HepG2 (cell line): ENCODE measurements at regions not wholly inside any gene's neighbourhood (a gene's known extent, or its start where the extent isn't known, plus 50 kb on each side); places are given as distances from the start of the nearest gene placed in this dataset.

Experiments
- ATAC-seq: fragments of 200-7000 bp; cut with Tn5 transposase; 3 replicates; pipeline ENCODE4 v1.9.1; 2020; ENCODE audit warnings: mild to moderate bottlenecking, moderate library complexity
- BruUV-seq: library from RNA; stranded (reverse); fragments of 400-500 nt; replicated peaks from 2 replicates; lab custom pipeline; 2021; lab: Mats Ljungman, UMichigan
- CTCF ChIA-PET: fragments of 300-600 bp; formaldehyde crosslinking; extraction: SDS; loops from one replicate; lab custom pipeline; 2021; ENCODE audit warnings: low total read pairs, inconsistent platforms, low intra/inter-chr PET ratio; lab: Yijun Ruan, JAX
- POLR2A ChIA-PET: fragments of 350-600 bp; sonication (Branson Sonifier 250); formaldehyde crosslinking; loops from one replicate; lab custom pipeline; 2020; ENCODE audit warnings: antibody characterized with exemption, inconsistent platforms; lab: Yijun Ruan, JAX
- DNase-seq: peaks from one replicate; pipeline ENCODE4 v3.0.0-alpha.2; 2015; ENCODE audit warnings: low spot score
- FAIRE-seq: peaks from 3 replicates; lab custom pipeline; 2011; peaks lifted over from hg19 to GRCh38; lab: Jason Lieb, UNC
- H2AFZ ChIP-seq: one replicate; pipeline ENCODE4 v1.6.1; 2011; ENCODE audit warnings: low read length, inconsistent platforms
- H3K27ac ChIP-seq: fragments of 300-600 bp; 3 replicates; pipeline ENCODE4 v1.8.0; 2011; ENCODE audit warnings: mixed run types, mild to moderate bottlenecking, mixed read lengths, low read length, inconsistent platforms; ENCODE audit not compliant: insufficient read depth; ENCODE audit errors: extremely low read length
- H3K27me3 ChIP-seq, 2 experiments: fragments of 200-600 bp in 1 of 2; 2 replicates in 1 of 2; 3 replicates in 1 of 2; pipeline versions ENCODE4 v1.6.0 to v1.8.0; 2011; ENCODE audit warnings: low read length in 2 of 2, mild to moderate bottlenecking in 2 of 2, moderate library complexity in 2 of 2, inconsistent platforms in 1 of 2; ENCODE audit not compliant: insufficient read depth in 2 of 2, control insufficient read depth in 1 of 2
- H3K36me3 ChIP-seq, 2 experiments: fragments of 200-600 bp in 1 of 2; replicated peaks in 1 of 2; 2 replicates in 1 of 2; 3 replicates in 1 of 2; pipeline versions ENCODE4 v1.5.1 to v1.8.0; 2011; ENCODE audit warnings: low read length in 2 of 2, inconsistent platforms in 1 of 2; ENCODE audit not compliant: insufficient read depth in 2 of 2, control insufficient read depth in 1 of 2
- H3K4me1 ChIP-seq: 2 replicates; pipeline ENCODE4 v1.5.1; 2012; ENCODE audit warnings: low read length, inconsistent platforms; ENCODE audit not compliant: insufficient read depth
- H3K4me2 ChIP-seq: 2 replicates; pipeline ENCODE4 v1.6.0; 2011; ENCODE audit warnings: low read depth, low read length, inconsistent platforms
- H3K4me3 ChIP-seq, 3 experiments: fragments of 200-600 bp in 1 of 3; sonication (generic), shearing (Covaris generic) in 1 of 3; replicated peaks in 1 of 3; 2 replicates each; pipeline ENCODE4 v1.5.1; 2011 to 2016; ENCODE audit warnings: low read length in 3 of 3, inconsistent platforms in 2 of 3, low read depth in 2 of 3, mild to moderate bottlenecking in 2 of 3, control low read depth in 1 of 3, mixed read lengths in 1 of 3; ENCODE audit not compliant: insufficient read depth in 1 of 3
- H3K79me2 ChIP-seq: one replicate; pipeline ENCODE4 v1.6.1; 2011; ENCODE audit warnings: low read length, inconsistent platforms; ENCODE audit not compliant: insufficient read depth
- H3K9ac ChIP-seq: 2 replicates; pipeline ENCODE4 v1.6.0; 2011; ENCODE audit warnings: mild to moderate bottlenecking, low read depth, low read length, inconsistent platforms; ENCODE audit not compliant: insufficient read depth
- H3K9me3 ChIP-seq: 2 replicates; pipeline ENCODE4 v1.5.1; 2012; ENCODE audit warnings: mild to moderate bottlenecking, low read length
- H4K20me1 ChIP-seq: 2 replicates; pipeline ENCODE4 v1.6.0; 2011; ENCODE audit warnings: inconsistent platforms, mild to moderate bottlenecking, low read length, moderate library complexity; ENCODE audit not compliant: insufficient read depth
- FOXC1 ChIP-seq: sonication (generic); formaldehyde crosslinking; IDR thresholded peaks from 2 replicates; pipeline ENCODE4 v1.8.0; 2022; ENCODE audit warnings: mild to moderate bottlenecking, missing genetic modification reagents, borderline replicate concordance
- FOXO1 ChIP-seq: sonication (generic); formaldehyde crosslinking; IDR thresholded peaks from 2 replicates; pipeline ENCODE4 v1.4.0; 2020; ENCODE audit warnings: missing genetic modification reagents
- MAF1 ChIP-seq: sonication (generic); formaldehyde crosslinking; IDR thresholded peaks from 2 replicates; pipeline ENCODE4 v1.5.0; 2020; ENCODE audit warnings: missing genetic modification reagents, borderline replicate concordance
- NR2F1 ChIP-seq, 2 experiments: fragments of 450-650 bp in 1 of 2; formaldehyde crosslinking in 1 of 2; IDR thresholded peaks; 2 replicates each; pipeline versions ENCODE4 v1.5.0 to v1.6.1; 2016 to 2020; ENCODE audit warnings: mild to moderate bottlenecking in 1 of 2, missing compliant biosample characterization in 1 of 2, missing genetic modification reagents in 1 of 2, moderate library complexity in 1 of 2
- STAT6 ChIP-seq: sonication (generic); formaldehyde crosslinking; IDR thresholded peaks from 2 replicates; pipeline ENCODE4 v1.4.0; 2020; ENCODE audit warnings: missing genetic modification reagents, mild to moderate bottlenecking, borderline replicate concordance
- ZNF280D ChIP-seq: sonication (generic); formaldehyde crosslinking; IDR thresholded peaks from 2 replicates; pipeline ENCODE4 v1.5.1; 2020; ENCODE audit warnings: mild to moderate bottlenecking, missing genetic modification reagents
- ZNF598 ChIP-seq: sonication (generic); formaldehyde crosslinking; IDR thresholded peaks from 2 replicates; pipeline ENCODE4 v1.5.1; 2020; ENCODE audit warnings: mild to moderate bottlenecking, missing genetic modification reagents, borderline replicate concordance
- ZSCAN5A ChIP-seq: sonication (generic); formaldehyde crosslinking; IDR thresholded peaks from 2 replicates; pipeline ENCODE4 v1.8.0; 2022; ENCODE audit warnings: mild to moderate bottlenecking, missing genetic modification reagents, borderline replicate concordance
- WGBS: methylation state at CpG from one replicate; pipeline ENCODE4 v1.1.6; 2017; ENCODE audit warnings: low lambda C conversion rate; 5-methylcytosine and 5-hydroxymethylcytosine counted together
- in situ Hi-C: cut with HindIII; loops from 2 replicates; pipeline ENCODE4 v1.10.0; 2017; ENCODE audit warnings: low pct_unique_long_range_greater_than_20kb; ENCODE audit not compliant: extremely low pct_ligation_motif_present
- intact Hi-C: fragments of 100-400 bp; cut with micrococcal nuclease; formaldehyde crosslinking; loops from one replicate; pipeline ENCODE4 v1.10.0; 2022; ENCODE audit not compliant: unreplicated experiment
- TF ChIP-seq, protein P1 (sequence below): fragments of 450-650 bp; IDR thresholded peaks from 2 replicates; pipeline ENCODE4 v1.6.1; 2017; ENCODE audit warnings: mild to moderate bottlenecking
- TF ChIP-seq, protein P2 (sequence below), 2 experiments: fragments of 450-650 bp in 1 of 2; sonication (generic) in 1 of 2; formaldehyde crosslinking; IDR thresholded peaks; 2 replicates each; pipeline versions ENCODE4 v1.5.0 to v1.8.0; 2020 to 2022; ENCODE audit warnings: mild to moderate bottlenecking in 1 of 2, missing genetic modification reagents in 1 of 2

DNA sequence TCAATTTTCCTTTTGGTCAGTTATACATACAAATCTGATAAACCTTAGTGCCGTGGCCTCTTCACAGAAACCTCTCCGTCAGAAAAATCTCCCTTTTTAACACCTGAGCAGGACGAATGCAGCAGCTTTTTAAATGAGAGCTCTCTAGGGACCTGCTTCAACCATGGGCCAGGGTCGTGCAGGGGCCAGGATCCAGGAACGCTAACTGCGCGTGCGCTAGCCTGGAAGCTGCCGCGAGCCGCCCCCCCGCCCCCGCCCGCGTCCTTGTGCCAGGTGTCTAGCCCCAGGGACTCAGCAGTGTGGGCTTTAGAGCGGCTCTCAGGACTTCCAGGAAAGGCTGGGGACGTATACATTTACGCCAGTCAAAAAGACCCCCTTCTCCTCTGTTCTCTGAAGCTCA lies 136.8 kb upstream of the FMN2 start:
- POLR2A ChIA-PET, result no interaction called here
- Histone ChIP-seq H3K9ac (no peak overlapping the region), H3K79me2 (no peaks in the 10 kb centered on the region), H3K4me3 (no peak overlapping the region), H2AFZ (no peak overlapping the region), H4K20me1 (no peaks in the 10 kb centered on the region), H3K9me3 (no peaks in the 10 kb centered on the region), H3K36me3 (no peaks in the 10 kb centered on the region), H3K4me2 (no peak overlapping the region), H3K27me3 (no peaks in the 10 kb centered on the region; a peak in 2 of 5 replicates), H3K4me1 (no peaks in the 10 kb centered on the region)
- CTCF ChIA-PET, result no interaction called here
- no TSS peak for BruUV-seq
- WGBS, result 22% methylated on average over 8 of the region's 18 CpGs
- no peak for ATAC-seq
- in situ Hi-C loops, result no loop called here
- intact Hi-C loops, result no loop called here
- no peak for TF ChIP-seq FOXO1
- TF ChIP-seq, protein P1, sequence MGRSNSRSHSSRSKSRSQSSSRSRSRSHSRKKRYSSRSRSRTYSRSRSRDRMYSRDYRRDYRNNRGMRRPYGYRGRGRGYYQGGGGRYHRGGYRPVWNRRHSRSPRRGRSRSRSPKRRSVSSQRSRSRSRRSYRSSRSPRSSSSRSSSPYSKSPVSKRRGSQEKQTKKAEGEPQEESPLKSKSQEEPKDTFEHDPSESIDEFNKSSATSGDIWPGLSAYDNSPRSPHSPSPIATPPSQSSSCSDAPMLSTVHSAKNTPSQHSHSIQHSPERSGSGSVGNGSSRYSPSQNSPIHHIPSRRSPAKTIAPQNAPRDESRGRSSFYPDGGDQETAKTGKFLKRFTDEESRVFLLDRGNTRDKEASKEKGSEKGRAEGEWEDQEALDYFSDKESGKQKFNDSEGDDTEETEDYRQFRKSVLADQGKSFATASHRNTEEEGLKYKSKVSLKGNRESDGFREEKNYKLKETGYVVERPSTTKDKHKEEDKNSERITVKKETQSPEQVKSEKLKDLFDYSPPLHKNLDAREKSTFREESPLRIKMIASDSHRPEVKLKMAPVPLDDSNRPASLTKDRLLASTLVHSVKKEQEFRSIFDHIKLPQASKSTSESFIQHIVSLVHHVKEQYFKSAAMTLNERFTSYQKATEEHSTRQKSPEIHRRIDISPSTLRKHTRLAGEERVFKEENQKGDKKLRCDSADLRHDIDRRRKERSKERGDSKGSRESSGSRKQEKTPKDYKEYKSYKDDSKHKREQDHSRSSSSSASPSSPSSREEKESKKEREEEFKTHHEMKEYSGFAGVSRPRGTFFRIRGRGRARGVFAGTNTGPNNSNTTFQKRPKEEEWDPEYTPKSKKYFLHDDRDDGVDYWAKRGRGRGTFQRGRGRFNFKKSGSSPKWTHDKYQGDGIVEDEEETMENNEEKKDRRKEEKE, result no peak
- TF ChIP-seq, protein P2, sequence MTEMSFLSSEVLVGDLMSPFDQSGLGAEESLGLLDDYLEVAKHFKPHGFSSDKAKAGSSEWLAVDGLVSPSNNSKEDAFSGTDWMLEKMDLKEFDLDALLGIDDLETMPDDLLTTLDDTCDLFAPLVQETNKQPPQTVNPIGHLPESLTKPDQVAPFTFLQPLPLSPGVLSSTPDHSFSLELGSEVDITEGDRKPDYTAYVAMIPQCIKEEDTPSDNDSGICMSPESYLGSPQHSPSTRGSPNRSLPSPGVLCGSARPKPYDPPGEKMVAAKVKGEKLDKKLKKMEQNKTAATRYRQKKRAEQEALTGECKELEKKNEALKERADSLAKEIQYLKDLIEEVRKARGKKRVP (CRISPR knock-in tag; IDR thresholded peaks at IDR 0.05), result no peak
- no peak for TF ChIP-seq NR2F1 (CRISPR knock-in tag; IDR thresholded peaks at IDR 0.05)
- TF ChIP-seq FOXC1 (CRISPR knock-in tag), result no peak
- no peak for TF ChIP-seq ZNF280D (CRISPR knock-in tag)
- no peak for TF ChIP-seq ZSCAN5A (CRISPR knock-in tag)
- TF ChIP-seq STAT6 (CRISPR knock-in tag), result no peak
- no peak for TF ChIP-seq ZNF598 (CRISPR knock-in tag)
- TF ChIP-seq MAF1, result no peak
- TF ChIP-seq, all 625 proteins: peak for 0
- no peak overlapping the region for H3K27ac ChIP-seq
- no peak for DNase-seq
- no peak for FAIRE-seq
